Suprapubic skin (tissue), 4 donors: ENCODE measurements at regions not wholly inside any gene's neighbourhood (a gene's known extent, or its start where the extent isn't known, plus 50 kb on each side); places are given as distances from the start of the nearest gene placed in this dataset.

Experiments used
- DNase-seq, 2 donors: peaks; one replicate each; pipeline ENCODE4 v3.0.0-alpha.2; 2019; ENCODE audit warnings: low spot score in 2 of 2
- H3K27ac ChIP-seq: fragments of 200-600 bp; sonication (generic); one replicate; pipeline ENCODE4 v1.5.1; 2019
- H3K27me3 ChIP-seq: fragments of 200-600 bp; sonication (generic); one replicate; pipeline ENCODE4 v1.5.1; 2019
- H3K36me3 ChIP-seq: fragments of 200-600 bp; sonication (generic); one replicate; pipeline ENCODE4 v1.5.1; 2019
- H3K4me1 ChIP-seq: fragments of 200-600 bp; sonication (generic); one replicate; pipeline ENCODE4 v1.5.1; 2019
- H3K4me3 ChIP-seq: fragments of 200-600 bp; sonication (generic); one replicate; pipeline ENCODE4 v1.5.1; 2019; ENCODE audit warnings: mild to moderate bottlenecking
- H3K9me3 ChIP-seq: fragments of 200-600 bp; sonication (generic); one replicate; pipeline ENCODE4 v1.5.1; 2019
- CTCF ChIP-seq, 2 donors: fragments of 200-600 bp in 1 of 2; fragments of 450-650 bp in 1 of 2; sonication (generic) in 1 of 2; IDR thresholded peaks; one replicate each; pipeline ENCODE4 v1.5.1; 2016 to 2019; ENCODE audit warnings: antibody characterized with exemption in 2 of 2, mild to moderate bottlenecking in 1 of 2, moderate library complexity in 1 of 2
- EP300 ChIP-seq: sonication (generic); formaldehyde crosslinking; IDR thresholded peaks from one replicate; pipeline ENCODE4 v1.6.1; 2017; ENCODE audit warnings: antibody characterized with exemption
- POLR2A ChIP-seq, 2 donors: fragments of 450-650 bp; IDR thresholded peaks; one replicate each; pipeline ENCODE4 v1.6.1; 2017; ENCODE audit warnings: antibody characterized with exemption in 2 of 2, mild to moderate bottlenecking in 2 of 2, moderate library complexity in 2 of 2
- POLR2AphosphoS5 ChIP-seq, 3 donors: sonication (generic); formaldehyde crosslinking; IDR thresholded peaks; one replicate each; pipeline ENCODE4 v1.6.1; 2017; ENCODE audit warnings: antibody characterized with exemption in 3 of 3
- whole genome bisulfite sequencing: methylation state at CpG from one replicate; pipeline ENCODE4 v1.1.5; 2018; 5-methylcytosine and 5-hydroxymethylcytosine counted together

GRCh38 chr4:29047341-29048041 lies 1672.7 kb upstream of the PCDH7 start:
- Histone ChIP-seq H3K27me3 (no peaks in the 10 kb centered on the region), H3K4me1 (no peaks in the 10 kb centered on the region), H3K4me3 (no peak overlapping the region), H3K9me3 (no peaks in the 10 kb centered on the region), H3K36me3 (no peaks in the 10 kb centered on the region), H3K27ac (no peak overlapping the region)
- WGBS: 93% methylated on average over 12 of the region's 28 CpGs
- no peak for TF ChIP-seq CTCF (IDR thresholded peaks at IDR 0.05)
- no peak for TF ChIP-seq EP300
- TF ChIP-seq POLR2AphosphoS5 (IDR thresholded peaks at IDR 0.05): no peak
- TF ChIP-seq POLR2A (IDR thresholded peaks at IDR 0.05): no peak
- DNase-seq: no peak

GRCh38 chr4:29051381-29051965 lies 1668.7 kb upstream of the PCDH7 start:
- H3K4me3 ChIP-seq: no peak overlapping the region
- WGBS: 64% methylated on average over 4 of the region's 4 CpGs
- no peaks in the 10 kb centered on the region for H3K9me3 ChIP-seq
- no peak overlapping the region for H3K27ac ChIP-seq
- no peaks in the 10 kb centered on the region for H3K4me1 ChIP-seq
- TF ChIP-seq CTCF (IDR thresholded peaks at IDR 0.05) (no peak), POLR2A (IDR thresholded peaks at IDR 0.05) (no peak)
- no peaks in the 10 kb centered on the region for H3K36me3 ChIP-seq
- H3K27me3 ChIP-seq: no peaks in the 10 kb centered on the region
- no peak for DNase-seq

DNA sequence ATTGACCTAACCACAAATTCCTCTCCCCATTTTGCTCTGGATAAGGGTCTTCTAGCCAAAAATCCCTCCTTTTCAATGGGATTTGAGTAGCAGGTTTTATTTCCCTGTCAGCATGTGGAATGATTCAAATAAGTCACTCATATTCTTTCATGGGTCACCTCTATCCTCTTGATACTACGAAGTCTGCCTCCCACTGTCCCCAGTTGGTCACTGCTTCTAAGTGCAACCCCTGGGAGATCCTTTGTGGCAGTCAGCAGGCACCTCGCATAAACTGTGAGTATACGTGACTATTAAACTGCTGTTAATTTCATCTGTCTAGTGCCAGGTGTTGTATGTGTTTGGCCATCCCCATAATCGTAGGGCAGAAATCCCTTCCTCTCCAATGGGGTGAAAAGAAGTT lies 1667.9 kb upstream of the PCDH7 start:
- DNase-seq: no peak
- Histone ChIP-seq H3K9me3 (no peaks in the 10 kb centered on the region), H3K27ac (no peak overlapping the region), H3K36me3 (no peaks in the 10 kb centered on the region), H3K27me3 (no peaks in the 10 kb centered on the region), H3K4me3 (no peak overlapping the region), H3K4me1 (no peaks in the 10 kb centered on the region)
- TF ChIP-seq EP300 (no peak), POLR2A (IDR thresholded peaks at IDR 0.05) (no peak), CTCF (IDR thresholded peaks at IDR 0.05) (no peak), POLR2AphosphoS5 (IDR thresholded peaks at IDR 0.05) (no peak)
- 83% methylated on average over 4 of the region's 4 CpGs for WGBS

GRCh38 chr4:29058531-29058930 lies 1661.6 kb upstream of the PCDH7 start:
- no peaks in the 10 kb centered on the region for H3K27me3 ChIP-seq
- no peaks in the 10 kb centered on the region for H3K4me1 ChIP-seq
- no peak overlapping the region for H3K4me3 ChIP-seq
- H3K27ac ChIP-seq: no peak overlapping the region
- WGBS: 76% methylated on average over 2 of the region's 2 CpGs
- DNase-seq: no peak
- H3K9me3 ChIP-seq: no peaks in the 10 kb centered on the region
- TF ChIP-seq EP300 (no peak), POLR2AphosphoS5 (IDR thresholded peaks at IDR 0.05) (no peak), CTCF (IDR thresholded peaks at IDR 0.05) (no peak), POLR2A (IDR thresholded peaks at IDR 0.05) (no peak)
- H3K36me3 ChIP-seq: no peaks in the 10 kb centered on the region

GRCh38 chr4:29066861-29067260 lies 1653.3 kb upstream of the PCDH7 start:
- Histone ChIP-seq H3K27ac (no peak overlapping the region), H3K9me3 (peaks cover 10% of the 10 kb centered on the region)
- 63% methylated on average over 2 of the region's 2 CpGs for WGBS

More at GRCh38 chr4:29066861-29067260, 1653.3 kb upstream of the PCDH7 start:
- no peak for DNase-seq
- no peaks in the 10 kb centered on the region for H3K27me3 ChIP-seq
- no peaks in the 10 kb centered on the region for H3K36me3 ChIP-seq
- TF ChIP-seq CTCF (IDR thresholded peaks at IDR 0.05): no peak
- TF ChIP-seq POLR2A (IDR thresholded peaks at IDR 0.05): no peak
- TF ChIP-seq EP300: no peak
- no peak for TF ChIP-seq POLR2AphosphoS5 (IDR thresholded peaks at IDR 0.05)
- H3K4me1 ChIP-seq: no peaks in the 10 kb centered on the region
- no peak overlapping the region for H3K4me3 ChIP-seq
